Ovary (tissue), 7 donors: ENCODE measurements at regions not wholly inside any gene's neighbourhood (a gene's known extent, or its start where the extent isn't known, plus 50 kb on each side); places are given as distances from the start of the nearest gene placed in this dataset.

ENCODE experiments used
- DNase-seq, 5 donors: peaks; one replicate each; pipeline ENCODE4 v3.0.0-alpha.2; 2019 to 2020
- H3K27ac ChIP-seq, 2 donors: fragments of 200-600 bp; one replicate each; pipeline versions ENCODE4 v1.5.1 to v1.8.0; 2019 to 2022
- H3K27me3 ChIP-seq: fragments of 200-600 bp; one replicate; pipeline ENCODE4 v1.8.0; 2022
- H3K36me3 ChIP-seq: fragments of 200-600 bp; sonication (generic); one replicate; pipeline ENCODE4 v1.5.1; 2019
- H3K4me1 ChIP-seq: one replicate; pipeline ENCODE4 v1.8.1; 2013; ENCODE audit warnings: mild to moderate bottlenecking, moderate library complexity; ENCODE audit not compliant: insufficient read depth
- H3K4me3 ChIP-seq: fragments of 200-600 bp; sonication (generic); one replicate; pipeline ENCODE4 v1.5.1; 2017
- H3K9me3 ChIP-seq, 2 donors: fragments of 200-600 bp in 1 of 2; sonication (generic) in 1 of 2; one replicate each; pipeline versions ENCODE4 v1.5.1 to v1.8.1; 2013 to 2019; ENCODE audit warnings: mild to moderate bottlenecking in 1 of 2, moderate library complexity in 1 of 2
- CTCF ChIP-seq, 3 donors: fragments of 450-650 bp in 2 of 3; fragments of 200-600 bp in 1 of 3; IDR thresholded peaks; one replicate each; pipeline versions ENCODE4 v1.5.1 to v1.8.0; 2016 to 2022; ENCODE audit warnings: antibody characterized with exemption in 3 of 3, mild to moderate bottlenecking in 1 of 3
- EP300 ChIP-seq: sonication (generic); formaldehyde crosslinking; IDR thresholded peaks from one replicate; pipeline ENCODE4 v1.6.1; 2017; ENCODE audit warnings: antibody characterized with exemption
- POLR2A ChIP-seq: fragments of 450-650 bp; IDR thresholded peaks from one replicate; pipeline ENCODE4 v1.6.1; 2017; ENCODE audit warnings: antibody characterized with exemption, mild to moderate bottlenecking, moderate library complexity
- WGBS, 3 donors: extraction: QIAGEN DNeasy Blood & Tissue Kit in 1 of 3; methylation state at CpG; one replicate each; pipeline versions ENCODE4 v1.1.5 to v1.1.7; 2013 to 2017; 5-methylcytosine and 5-hydroxymethylcytosine counted together
- intact Hi-C, 4 donors: fragments of 100-400 bp; cut with DNase I; formaldehyde crosslinking; loops; one replicate each; pipeline versions ENCODE4 v1.11.0 to v1.15.1; 2022 to 2023
- donor health status: DM: no; HTN: no; CAD: no; lungs with moderate emphysema.
- donor health status: DM: no; HTN: no; CAD: no.
- donor health status: Bipolar disorder and iron deficiency.
- donor health status: DM: no; HTN: no; CAD: no.
- donor health status: DM: yes; HTN: yes; CAD: no.

DNA sequence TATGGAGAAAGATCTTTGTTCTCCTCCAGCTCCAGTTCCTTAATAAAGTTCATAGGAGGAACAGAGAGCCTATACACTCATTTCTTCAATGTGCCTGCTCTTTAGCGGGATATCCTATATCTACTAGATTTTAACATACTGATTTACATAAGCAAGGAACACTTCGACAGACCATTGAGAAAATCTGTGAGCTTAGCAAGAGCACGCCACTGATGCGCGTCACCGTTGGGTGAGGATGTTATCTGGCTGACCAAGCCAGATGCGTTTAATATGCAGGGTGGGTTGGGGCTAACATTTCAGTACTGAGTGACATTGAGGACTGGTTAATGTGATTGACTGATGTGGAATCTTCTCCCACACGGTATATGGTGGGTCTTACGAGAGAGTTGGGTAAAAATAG lies 233.4 kb downstream of the SOX4 start:
- Histone ChIP-seq H3K9me3 (no peaks in the 10 kb centered on the region), H3K4me3 (no peak overlapping the region), H3K36me3 (no peaks in the 10 kb centered on the region), H3K27me3 (no peaks in the 10 kb centered on the region), H3K4me1 (peaks cover 15% of the 10 kb centered on the region), H3K27ac (no peak overlapping the region)
- no peak for DNase-seq
- TF ChIP-seq POLR2A: no peak
- TF ChIP-seq CTCF (IDR thresholded peaks at IDR 0.05): no peak
- TF ChIP-seq EP300: no peak
- WGBS, 3 donors: 94 to 97% (median 97%) methylated on average over 9 of the region's 9 CpGs
- intact Hi-C loops: no loop called here

DNA sequence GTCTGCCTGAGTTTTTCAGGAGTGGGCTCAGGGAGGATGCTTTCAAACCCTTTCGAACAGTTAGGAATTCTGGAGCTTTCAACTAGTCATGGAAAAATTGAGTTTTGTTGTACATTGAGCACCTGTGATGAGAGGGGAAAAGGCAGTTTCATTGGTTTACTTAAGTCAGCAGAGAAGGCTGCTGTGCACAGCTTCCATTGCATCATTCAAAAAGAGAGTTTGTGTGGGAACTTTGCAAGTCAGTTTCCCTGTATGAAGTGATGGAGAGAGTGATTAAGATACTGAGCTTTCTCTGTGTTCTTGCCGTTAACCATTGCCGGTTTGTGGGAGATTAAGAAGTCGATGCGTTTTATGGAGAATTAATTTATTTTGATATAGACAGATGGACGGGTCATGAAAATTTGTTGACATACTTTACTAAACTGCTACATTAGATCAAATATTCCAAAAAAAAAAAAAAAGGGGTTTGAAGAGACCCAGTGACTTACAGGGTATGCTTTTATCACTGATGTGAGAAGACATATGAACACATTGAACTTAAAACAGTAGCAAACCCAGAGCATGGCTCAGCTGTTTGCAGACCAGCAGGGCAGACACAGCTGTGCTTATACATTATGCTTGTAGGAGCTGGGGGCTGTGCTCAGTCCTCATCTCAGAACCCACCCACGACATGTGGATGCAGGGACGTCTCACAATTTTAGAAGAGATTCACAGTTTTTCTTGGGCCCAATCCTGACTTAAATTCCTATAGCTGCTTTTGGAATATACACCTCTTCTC lies 234.1 kb downstream of the SOX4 start:
- TF ChIP-seq CTCF (IDR thresholded peaks at IDR 0.05) (no peak), EP300 (no peak), POLR2A (no peak)
- Histone ChIP-seq H3K4me1 (peaks cover 17% of the 10 kb centered on the region), H3K27ac (no peak overlapping the region), H3K4me3 (no peak overlapping the region), H3K36me3 (no peaks in the 10 kb centered on the region), H3K9me3 (no peaks in the 10 kb centered on the region), H3K27me3 (no peaks in the 10 kb centered on the region)
- 40 to 60% (median 58%) methylated on average over 8 of the region's 8 CpGs for WGBS, 3 donors
- no peak for DNase-seq
- intact Hi-C loops: no loop called here

DNA sequence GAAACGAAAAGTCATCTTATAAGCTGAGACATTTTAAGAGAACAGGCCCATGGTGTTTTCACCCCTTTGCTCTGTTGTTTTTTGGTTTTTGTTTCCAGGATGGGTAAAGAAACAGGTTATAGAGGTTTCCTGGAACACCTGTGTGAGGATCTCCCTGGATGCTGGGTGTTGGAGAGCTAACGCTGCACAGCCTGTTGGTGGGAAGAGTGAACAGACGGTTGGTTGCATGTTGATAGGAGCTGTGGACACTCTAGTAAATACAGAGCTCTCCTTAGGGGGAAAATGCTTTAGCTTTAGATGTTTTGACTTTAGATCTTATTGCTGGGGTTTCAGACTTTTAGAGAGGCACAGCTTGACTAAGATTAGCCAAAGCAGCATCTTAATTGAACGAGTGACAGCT lies 235.2 kb downstream of the SOX4 start:
- Histone ChIP-seq H3K27me3 (no peaks in the 10 kb centered on the region), H3K9me3 (no peaks in the 10 kb centered on the region), H3K36me3 (no peaks in the 10 kb centered on the region), H3K4me1 (peaks cover 17% of the 10 kb centered on the region), H3K27ac (peak overlapping the region in 1 of 2 donors; percentile 15), H3K4me3 (no peak overlapping the region)
- intact Hi-C loops: no loop called here
- TF ChIP-seq POLR2A: no peak
- TF ChIP-seq CTCF (IDR thresholded peaks at IDR 0.05): no peak
- no peak for TF ChIP-seq EP300
- no peak for DNase-seq
- WGBS, 3 donors: 40 to 53% (median 42%) methylated on average over 4 of the region's 4 CpGs

DNA sequence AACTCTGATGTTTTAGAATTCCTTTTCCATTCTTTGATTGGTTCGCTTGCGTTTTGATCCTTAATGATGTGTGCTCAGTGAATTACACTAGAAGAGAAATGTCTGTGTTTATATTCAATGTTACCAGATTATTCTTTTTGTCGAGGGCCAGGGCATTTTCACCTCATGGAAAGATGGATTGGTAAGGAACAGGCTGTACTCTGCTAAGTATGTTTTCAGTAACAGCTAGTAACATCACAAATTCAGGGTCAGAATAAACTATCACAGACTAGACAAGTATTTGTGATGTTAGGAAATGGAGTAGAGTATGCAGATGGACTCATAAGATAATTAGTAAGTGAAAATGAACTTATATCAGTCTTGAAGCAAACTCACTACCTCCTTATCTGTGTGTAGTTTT lies 235.6 kb downstream of the SOX4 start:
- Histone ChIP-seq H3K27ac (peak overlapping the region in 1 of 2 donors; percentile 15), H3K4me1 (peaks cover 17% of the 10 kb centered on the region), H3K4me3 (no peak overlapping the region), H3K36me3 (no peaks in the 10 kb centered on the region), H3K9me3 (no peaks in the 10 kb centered on the region), H3K27me3 (no peaks in the 10 kb centered on the region)
- TF ChIP-seq POLR2A: no peak
- TF ChIP-seq EP300: no peak
- DNase-seq: no peak
- intact Hi-C loops: no loop called here
- WGBS, 3 donors: 22 to 40% (median 24%) methylated on average over 3 of the region's 3 CpGs

DNA sequence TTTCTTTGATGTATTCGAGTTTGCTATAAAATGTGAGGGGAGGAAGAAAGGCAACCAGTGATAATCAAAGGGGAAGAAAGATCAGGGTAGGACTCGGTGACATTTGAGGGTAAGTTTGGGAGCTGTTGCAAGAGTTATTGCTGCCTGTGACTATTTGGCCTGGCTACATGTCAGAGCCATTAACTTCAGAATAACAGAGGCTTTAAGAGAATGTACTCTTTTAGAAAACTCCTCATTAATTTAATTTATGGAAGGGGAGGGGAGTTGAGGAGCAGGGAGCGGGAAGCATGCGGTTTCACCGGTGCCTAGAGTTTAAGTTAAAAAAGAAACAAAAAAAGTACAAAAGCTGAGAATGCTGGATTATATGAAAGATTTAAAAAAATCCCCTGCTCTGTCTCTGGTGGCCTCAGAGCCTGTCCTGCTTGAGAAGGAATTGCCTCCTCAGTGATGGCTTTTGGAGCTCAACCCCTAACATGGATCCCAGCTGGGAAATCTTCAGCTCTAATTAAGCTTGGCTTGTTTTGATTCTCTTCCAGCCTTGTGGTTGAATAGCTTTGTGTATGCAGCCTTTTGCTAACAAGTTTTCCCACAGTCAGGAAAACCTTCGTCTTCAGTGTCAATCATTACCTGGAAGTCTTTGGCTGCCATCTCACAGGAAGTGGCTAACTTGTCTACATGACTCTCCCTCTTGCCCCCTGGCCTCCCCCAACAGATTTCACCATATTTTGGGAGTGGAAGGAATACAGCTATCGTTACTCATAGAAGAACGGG lies 238.2 kb downstream of the SOX4 start:
- WGBS, 3 donors: 31 to 40% (median 35%) methylated on average over 8 of the region's 8 CpGs
- DNase-seq: no peak
- intact Hi-C loops: no loop called here
- Histone ChIP-seq H3K27ac (no peak overlapping the region), H3K27me3 (no peaks in the 10 kb centered on the region), H3K36me3 (no peaks in the 10 kb centered on the region), H3K4me1 (peaks cover 17% of the 10 kb centered on the region), H3K9me3 (no peaks in the 10 kb centered on the region), H3K4me3 (no peak overlapping the region)
- TF ChIP-seq CTCF (IDR thresholded peaks at IDR 0.05) (no peak), EP300 (no peak), POLR2A (no peak)
